ENCODE measurements at regions not wholly inside any gene's neighbourhood (a gene's known extent, or its start where the extent isn't known, plus 50 kb on each side); places are given as distances from the start of the nearest gene placed in this dataset.

GRCh38 chr6:15150207-15150606, 95.7 kb upstream of the JARID2 start:
- Histone ChIP-seq H2AFZ (ENCODE audit: low read length) (no peak overlapping the region), H3K4me2 (ENCODE audit: insufficient read depth, low read length) (no peak overlapping the region), H4K20me1 (ENCODE audit: insufficient read depth, low read length) (no peaks in the 10 kb centered on the region), H3K4me1 (ENCODE audit: insufficient read depth, low read length) (peaks cover 10% of the 10 kb centered on the region), H3K79me2 (ENCODE audit: insufficient read depth, low read length) (no peaks in the 10 kb centered on the region), H3K36me3 (ENCODE audit: insufficient read depth, low read length) (no peaks in the 10 kb centered on the region), H3K27ac (ENCODE audit: low read depth, low read length) (no peak overlapping the region), H3K27me3 (ENCODE audit: insufficient read depth, low read length) (peaks cover 4% of the 10 kb centered on the region), H3K4me3 (ENCODE audit: insufficient read depth, low read length) (no peak overlapping the region), H3K9me3 (ENCODE audit: low read depth, low read length) (no peaks in the 10 kb centered on the region)
- no peak for DNase-seq (ENCODE audit: insufficient read length, low spot score, missing footprints)
- no peak for TF ChIP-seq CTCF (IDR thresholded peaks at IDR 0.05; ENCODE audit: extremely low read depth, low read depth, low read length)

GRCh38 chr6:15152700-15153099, 93.2 kb upstream of the JARID2 start:
- H3K9me3 ChIP-seq (ENCODE audit: low read depth, low read length) = no peaks in the 10 kb centered on the region
- DNase-seq (ENCODE audit: insufficient read length, low spot score, missing footprints) = peak; percentile 29
- H3K36me3 ChIP-seq (ENCODE audit: insufficient read depth, low read length) = no peaks in the 10 kb centered on the region

GRCh38 chr6:15153191-15153590, 92.7 kb upstream of the JARID2 start:
- H3K9me3 ChIP-seq (ENCODE audit: low read depth, low read length) = no peaks in the 10 kb centered on the region
- no peaks in the 10 kb centered on the region for H3K36me3 ChIP-seq (ENCODE audit: insufficient read depth, low read length)
- no peak overlapping the region for H3K4me2 ChIP-seq (ENCODE audit: insufficient read depth, low read length)
- H3K79me2 ChIP-seq (ENCODE audit: insufficient read depth, low read length) = no peaks in the 10 kb centered on the region
- H3K4me3 ChIP-seq (ENCODE audit: insufficient read depth, low read length) = no peak overlapping the region
- H3K4me1 ChIP-seq (ENCODE audit: insufficient read depth, low read length) = peaks cover 7% of the 10 kb centered on the region
- no peak overlapping the region for H2AFZ ChIP-seq (ENCODE audit: low read length)
- no peaks in the 10 kb centered on the region for H4K20me1 ChIP-seq (ENCODE audit: insufficient read depth, low read length)
- H3K27me3 ChIP-seq (ENCODE audit: insufficient read depth, low read length) = no peaks in the 10 kb centered on the region
- TF ChIP-seq CTCF (IDR thresholded peaks at IDR 0.05; ENCODE audit: extremely low read depth, low read depth, low read length) = no peak
- no peak overlapping the region for H3K27ac ChIP-seq (ENCODE audit: low read depth, low read length)
- DNase-seq (ENCODE audit: insufficient read length, low spot score, missing footprints) = no peak

More at GRCh38 chr6:15152700-15153099, 93.2 kb upstream of the JARID2 start:
- Histone ChIP-seq H3K79me2 (ENCODE audit: insufficient read depth, low read length) (no peaks in the 10 kb centered on the region), H3K4me1 (ENCODE audit: insufficient read depth, low read length) (peaks cover 10% of the 10 kb centered on the region), H4K20me1 (ENCODE audit: insufficient read depth, low read length) (no peaks in the 10 kb centered on the region), H3K27me3 (ENCODE audit: insufficient read depth, low read length) (no peaks in the 10 kb centered on the region), H3K4me3 (ENCODE audit: insufficient read depth, low read length) (no peak overlapping the region), H2AFZ (ENCODE audit: low read length) (no peak overlapping the region), H3K27ac (ENCODE audit: low read depth, low read length) (no peak overlapping the region), H3K4me2 (ENCODE audit: insufficient read depth, low read length) (no peak overlapping the region)
- no peak for TF ChIP-seq CTCF (IDR thresholded peaks at IDR 0.05; ENCODE audit: extremely low read depth, low read depth, low read length)

GRCh38 chr6:15157479-15157878, 88.4 kb upstream of the JARID2 start:
- no peak for DNase-seq (ENCODE audit: insufficient read length, low spot score, missing footprints)
- no peak for TF ChIP-seq CTCF (IDR thresholded peaks at IDR 0.05; ENCODE audit: extremely low read depth, low read depth, low read length)
- no peak overlapping the region for H3K4me2 ChIP-seq (ENCODE audit: insufficient read depth, low read length)
- no peaks in the 10 kb centered on the region for H3K36me3 ChIP-seq (ENCODE audit: insufficient read depth, low read length)
- no peaks in the 10 kb centered on the region for H4K20me1 ChIP-seq (ENCODE audit: insufficient read depth, low read length)
- H3K4me1 ChIP-seq (ENCODE audit: insufficient read depth, low read length) = peaks cover 4% of the 10 kb centered on the region
- no peak overlapping the region for H3K27ac ChIP-seq (ENCODE audit: low read depth, low read length)
- no peaks in the 10 kb centered on the region for H3K27me3 ChIP-seq (ENCODE audit: insufficient read depth, low read length)
- no peaks in the 10 kb centered on the region for H3K9me3 ChIP-seq (ENCODE audit: low read depth, low read length)
- no peaks in the 10 kb centered on the region for H3K79me2 ChIP-seq (ENCODE audit: insufficient read depth, low read length)
- H2AFZ ChIP-seq (ENCODE audit: low read length) = no peak overlapping the region
- no peak overlapping the region for H3K4me3 ChIP-seq (ENCODE audit: insufficient read depth, low read length)
